ENCODE measurements at regions not wholly inside any gene's neighbourhood (a gene's known extent, or its start where the extent isn't known, plus 50 kb on each side); places are given as distances from the start of the nearest gene placed in this dataset.

GRCh38 chr1:67948151-67949080 is 102.0 kb downstream of the DIRAS3 start:
- DNase-seq (ENCODE audit: low read depth): peak; percentile 61

GRCh38 chr1:67947114-67947513 is 103.3 kb downstream of the DIRAS3 start:
- DNase-seq (ENCODE audit: low read depth): no peak

- DNase-seq (ENCODE audit: low read depth): no peak
These were observed 104.6 kb downstream of the DIRAS3 start for GRCh38 chr1:67945733-67946374.

- DNase-seq (ENCODE audit: low read depth): no peak
These were observed 108.2 kb downstream of the DIRAS3 start for GRCh38 chr1:67942274-67942673.

GRCh38 chr1:67941746-67942145 is 108.5 kb upstream of the GNG12 start:
- DNase-seq (ENCODE audit: low read depth): no peak

GRCh38 chr1:67941155-67941554 is 107.9 kb upstream of the GNG12 start:
- DNase-seq (ENCODE audit: low read depth): no peak

- no peak for DNase-seq (ENCODE audit: low read depth)
These were observed 106.7 kb upstream of the GNG12 start for GRCh38 chr1:67939942-67940341.

- DNase-seq (ENCODE audit: low read depth): no peak
These were observed 106.0 kb upstream of the GNG12 start for GRCh38 chr1:67939186-67939743.

GRCh38 chr1:67937651-67938050 is 104.4 kb upstream of the GNG12 start:
- no peak for DNase-seq (ENCODE audit: low read depth)

- DNase-seq (ENCODE audit: low read depth): no peak
These were observed 103.7 kb upstream of the GNG12 start for GRCh38 chr1:67937010-67937409.

GRCh38 chr1:67935560-67935959 is 102.3 kb upstream of the GNG12 start:
- DNase-seq (ENCODE audit: low read depth): no peak

- no peak for DNase-seq (ENCODE audit: low read depth)
These were observed 97.9 kb upstream of the GNG12 start for GRCh38 chr1:67931198-67931597.

- DNase-seq (ENCODE audit: low read depth): no peak
These were observed 89.8 kb upstream of the GNG12 start for GRCh38 chr1:67923074-67923473.

- no peak for DNase-seq (ENCODE audit: low read depth)
These were observed 88.6 kb upstream of the GNG12 start for GRCh38 chr1:67921725-67922489.

- no peak for DNase-seq (ENCODE audit: low read depth)
These were observed 86.2 kb upstream of the GNG12 start for GRCh38 chr1:67919274-67920072.

GRCh38 chr1:67918067-67918466 is 84.8 kb upstream of the GNG12 start:
- no peak for DNase-seq (ENCODE audit: low read depth)

- DNase-seq (ENCODE audit: low read depth): no peak
These were observed 83.7 kb upstream of the GNG12 start for GRCh38 chr1:67917006-67917405.

GRCh38 chr1:67916140-67916886 is 83.0 kb upstream of the GNG12 start:
- DNase-seq (ENCODE audit: low read depth): no peak

GRCh38 chr1:67909776-67910175 is 76.5 kb upstream of the GNG12 start:
- DNase-seq (ENCODE audit: low read depth): no peak

GRCh38 chr1:67908250-67908936 is 75.1 kb upstream of the GNG12 start:
- DNase-seq (ENCODE audit: low read depth): no peak
